HEK293T (cell line): ENCODE measurements at regions not wholly inside any gene's neighbourhood (a gene's known extent, or its start where the extent isn't known, plus 50 kb on each side); places are given as distances from the start of the nearest gene placed in this dataset.

Experiments used
- CTCF ChIA-PET: fragments of 350-600 bp; formaldehyde crosslinking; extraction: SDS; loops from one replicate; lab custom pipeline; 2021; ENCODE audit warnings: antibody characterized with exemption, inconsistent platforms; lab: Yijun Ruan, JAX
- POLR2A ChIA-PET: fragments of 350-600 bp; formaldehyde crosslinking; extraction: SDS; loops from one replicate; lab custom pipeline; 2020; ENCODE audit warnings: antibody characterized with exemption, inconsistent platforms; lab: Yijun Ruan, JAX
- DNase-seq: peaks from one replicate; pipeline ENCODE4 v3.0.0; 2012; ENCODE audit warnings: mixed read lengths; ENCODE audit errors: extremely low spot score
- ARNT ChIP-seq: fragments of 450-650 bp; IDR thresholded peaks from 2 replicates; pipeline ENCODE4 v1.6.1; 2017; ENCODE audit warnings: mild to moderate bottlenecking
- BHLHE40 ChIP-seq: fragments of 450-650 bp; IDR thresholded peaks from 2 replicates; pipeline ENCODE4 v1.6.1; 2016; ENCODE audit warnings: mild to moderate bottlenecking, moderate library complexity, borderline replicate concordance
- CTBP1 ChIP-seq: fragments of 450-650 bp; IDR thresholded peaks from 2 replicates; pipeline ENCODE4 v1.6.1; 2016; ENCODE audit warnings: borderline replicate concordance
- ELF4 ChIP-seq: fragments of 450-650 bp; IDR thresholded peaks from 2 replicates; pipeline ENCODE4 v1.6.1; 2017; ENCODE audit warnings: antibody characterized with exemption
- FOXA1 ChIP-seq: fragments of 450-650 bp; IDR thresholded peaks from 2 replicates; pipeline ENCODE4 v1.6.1; 2016; ENCODE audit warnings: mild to moderate bottlenecking
- FOXK2 ChIP-seq: fragments of 450-650 bp; IDR thresholded peaks from 2 replicates; pipeline ENCODE4 v1.6.1; 2016; ENCODE audit warnings: mild to moderate bottlenecking
- FOXM1 ChIP-seq: fragments of 450-650 bp; IDR thresholded peaks from 2 replicates; pipeline ENCODE4 v1.6.1; 2017; ENCODE audit warnings: mild to moderate bottlenecking, borderline replicate concordance
- HDGF ChIP-seq: fragments of 450-650 bp; IDR thresholded peaks from 2 replicates; pipeline ENCODE4 v1.6.1; 2017; ENCODE audit warnings: antibody characterized with exemption, borderline replicate concordance
- L3MBTL2 ChIP-seq: fragments of 450-650 bp; conservative IDR thresholded peaks from 2 replicates; pipeline ENCODE4 v1.6.1; 2016; ENCODE audit warnings: mild to moderate bottlenecking
- LEF1 ChIP-seq: fragments of 450-650 bp; IDR thresholded peaks from 2 replicates; pipeline ENCODE4 v1.6.1; 2017; ENCODE audit warnings: mild to moderate bottlenecking, borderline replicate concordance
- NFRKB ChIP-seq: fragments of 450-650 bp; IDR thresholded peaks from 2 replicates; pipeline ENCODE4 v1.6.1; 2016; ENCODE audit warnings: mild to moderate bottlenecking, moderate library complexity
- SP1 ChIP-seq: fragments of 450-650 bp; IDR thresholded peaks from 2 replicates; pipeline ENCODE4 v1.6.1; 2017
- SUZ12 ChIP-seq: fragments of 450-650 bp; IDR thresholded peaks from 2 replicates; pipeline ENCODE4 v1.6.1; 2016; ENCODE audit warnings: mild to moderate bottlenecking
- TARDBP ChIP-seq: fragments of 450-650 bp; IDR thresholded peaks from 2 replicates; pipeline ENCODE4 v1.6.1; 2016
- ZNF384 ChIP-seq: fragments of 450-650 bp; IDR thresholded peaks from 2 replicates; pipeline ENCODE4 v1.6.1; 2016
- TF ChIP-seq, protein P1 (sequence below): fragments of 450-650 bp; IDR thresholded peaks from 2 replicates; pipeline ENCODE4 v1.6.1; 2016

DNA sequence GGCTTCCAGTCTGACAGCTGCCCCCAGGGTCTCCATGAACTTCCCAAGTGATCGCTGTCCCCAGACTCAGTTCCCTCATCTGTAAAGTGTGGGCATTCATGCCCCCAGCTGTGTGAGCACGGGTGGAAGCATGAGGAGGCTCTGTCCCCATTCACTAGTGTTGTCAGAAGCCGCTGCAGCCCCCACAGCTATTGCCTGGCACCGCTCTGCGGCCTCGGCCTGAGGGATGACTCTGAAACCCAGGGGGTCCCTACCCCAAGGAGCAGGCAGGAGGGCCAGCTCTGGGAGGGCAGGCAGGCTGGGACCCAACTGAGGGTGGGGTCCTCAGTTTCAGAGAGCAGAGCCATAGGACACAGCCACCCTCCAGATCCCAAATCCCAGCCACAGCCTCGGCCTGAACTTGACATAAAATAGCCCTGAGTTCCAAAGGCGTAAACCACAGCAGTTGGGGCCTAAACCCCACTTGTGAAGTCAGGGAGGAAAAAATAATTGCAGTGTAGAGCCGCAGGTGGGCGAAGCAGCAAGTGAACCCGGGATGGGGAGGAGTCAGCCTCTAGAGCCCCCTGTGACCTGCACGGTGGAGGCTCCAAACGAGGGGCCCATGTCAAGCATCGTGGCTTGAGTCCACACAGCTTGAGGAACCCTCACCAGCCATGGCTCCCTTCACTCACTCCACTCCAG is 66.0 kb upstream of the ADAMTS2 start:
- DNase-seq = no peak
- ChIA-PET CTCF (no interaction called here), POLR2A (no interaction called here)
- no peak for TF ChIP-seq CTBP1

GRCh38 chr5:179410291-179411160 is 65.3 kb upstream of the ADAMTS2 start:
- ChIA-PET POLR2A (no interaction called here), CTCF (no interaction called here)
- DNase-seq = no peak
- TF ChIP-seq TARDBP (no peak), HDGF (no peak), FOXA1 (no peak), L3MBTL2 (no peak), BHLHE40 (no peak), ZNF384 (no peak), FOXM1 (no peak)

DNA sequence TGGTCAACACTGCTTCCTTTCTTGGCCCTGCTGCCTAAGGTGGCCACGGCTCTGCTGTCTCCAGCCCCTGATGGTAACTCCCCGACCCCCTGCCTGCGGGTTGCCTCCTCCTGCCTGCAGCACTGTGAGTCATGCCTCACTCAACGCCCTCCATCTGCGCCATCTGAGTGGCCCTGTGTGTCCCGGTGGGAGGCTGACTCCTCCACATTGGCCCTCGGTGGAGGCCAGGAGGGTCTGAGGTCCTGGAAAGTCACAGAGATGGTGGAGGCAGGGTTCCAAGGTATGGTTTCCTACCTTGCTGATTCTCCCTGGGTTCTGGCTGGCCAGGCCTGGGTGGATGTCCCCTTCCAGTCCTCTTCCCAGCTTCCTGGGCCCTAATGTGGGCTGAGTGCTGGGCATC is 64.5 kb upstream of the ADAMTS2 start:
- DNase-seq = no peak
- no peak for TF ChIP-seq ELF4
- TF ChIP-seq BHLHE40 = no peak
- no peak for TF ChIP-seq SUZ12
- no peak for TF ChIP-seq FOXA1
- TF ChIP-seq SP1 = no peak
- TF ChIP-seq TARDBP = no peak
- no peak for TF ChIP-seq HDGF
- TF ChIP-seq, protein P1, sequence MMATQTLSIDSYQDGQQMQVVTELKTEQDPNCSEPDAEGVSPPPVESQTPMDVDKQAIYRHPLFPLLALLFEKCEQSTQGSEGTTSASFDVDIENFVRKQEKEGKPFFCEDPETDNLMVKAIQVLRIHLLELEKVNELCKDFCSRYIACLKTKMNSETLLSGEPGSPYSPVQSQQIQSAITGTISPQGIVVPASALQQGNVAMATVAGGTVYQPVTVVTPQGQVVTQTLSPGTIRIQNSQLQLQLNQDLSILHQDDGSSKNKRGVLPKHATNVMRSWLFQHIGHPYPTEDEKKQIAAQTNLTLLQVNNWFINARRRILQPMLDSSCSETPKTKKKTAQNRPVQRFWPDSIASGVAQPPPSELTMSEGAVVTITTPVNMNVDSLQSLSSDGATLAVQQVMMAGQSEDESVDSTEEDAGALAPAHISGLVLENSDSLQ = no peak
- TF ChIP-seq ZNF384 = no peak
- no peak for TF ChIP-seq FOXM1
- no peak for TF ChIP-seq CTBP1
- TF ChIP-seq ARNT = no peak
- TF ChIP-seq FOXK2 = no peak
- no peak for TF ChIP-seq L3MBTL2
- no peak for TF ChIP-seq NFRKB
- TF ChIP-seq LEF1 = no peak
- ChIA-PET CTCF (no interaction called here), POLR2A (no interaction called here)

- CTCF ChIA-PET = no interaction called here
- DNase-seq = no peak
- TF ChIP-seq L3MBTL2 = no peak
- no peak for TF ChIP-seq LEF1
- TF ChIP-seq BHLHE40 = no peak
- no peak for TF ChIP-seq SP1
- TF ChIP-seq ARNT = no peak
- TF ChIP-seq FOXK2 = no peak
- TF ChIP-seq ELF4 = no peak
- TF ChIP-seq ZNF384 = no peak
- no peak for TF ChIP-seq HDGF
- TF ChIP-seq FOXA1 = no peak
- TF ChIP-seq CTBP1 = no peak
- TF ChIP-seq, protein P1 = no peak
- no peak for TF ChIP-seq NFRKB
- no peak for TF ChIP-seq SUZ12
- TF ChIP-seq TARDBP = no peak
- TF ChIP-seq FOXM1 = no peak
- POLR2A ChIA-PET = no interaction called here
Observed at GRCh38 chr5:179408611-179409010, 63.4 kb upstream of the ADAMTS2 start.

DNA sequence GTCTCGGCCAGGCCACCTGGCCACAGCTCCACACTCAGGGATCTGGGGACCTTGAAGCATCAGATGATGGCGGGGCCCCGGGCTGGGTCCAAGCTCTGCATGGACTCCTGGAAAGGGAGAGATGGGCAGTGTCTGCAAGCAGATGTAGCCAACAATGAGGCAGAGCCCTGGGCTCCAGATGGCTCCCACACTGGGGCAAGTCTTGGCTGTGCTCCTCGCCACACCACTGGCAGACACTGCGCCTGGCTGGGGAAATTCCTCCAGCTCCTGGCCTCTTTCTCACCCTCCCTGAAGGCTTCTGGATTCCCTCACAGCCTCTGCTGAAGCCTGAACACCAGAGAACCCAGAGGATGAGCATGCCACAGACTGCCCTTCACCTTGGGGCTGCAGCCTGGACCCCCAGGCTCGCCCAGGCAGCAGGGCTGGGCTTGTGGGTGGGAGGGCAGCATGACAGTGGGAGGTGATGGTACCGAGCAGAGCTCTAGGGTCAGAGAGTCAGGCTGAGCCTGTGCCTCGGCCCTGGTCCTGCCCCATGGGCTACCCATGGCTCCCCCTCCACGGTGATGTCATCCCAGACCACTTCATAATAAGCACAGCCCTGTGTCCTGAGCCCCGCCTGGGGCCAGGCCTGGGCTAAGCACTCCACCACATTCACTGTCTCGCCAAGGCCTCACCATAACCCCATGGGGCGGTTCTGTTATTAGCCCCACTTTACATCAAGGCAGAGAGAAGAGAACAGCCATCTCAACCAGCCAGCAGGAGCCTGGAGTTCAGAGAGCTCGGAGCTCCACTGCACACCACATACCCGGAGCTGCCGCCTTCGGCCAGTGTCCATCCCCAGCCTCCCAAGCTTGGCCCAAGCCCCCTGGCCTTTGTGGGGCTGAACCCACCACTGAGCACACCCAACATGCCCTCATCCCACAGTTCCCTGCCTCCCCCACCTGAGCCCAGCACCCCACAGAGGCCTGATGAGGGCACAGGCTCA is 62.2 kb upstream of the ADAMTS2 start:
- DNase-seq = no peak
- TF ChIP-seq LEF1 (no peak), FOXA1 (no peak), ELF4 (no peak), ARNT (no peak), SUZ12 (no peak), TARDBP (no peak), BHLHE40 (no peak), FOXM1 (no peak), SP1 (no peak)
- CTCF ChIA-PET = no interaction called here
- POLR2A ChIA-PET = no interaction called here
